Vagina (tissue), 2 donors: ENCODE measurements at regions not wholly inside any gene's neighbourhood (a gene's known extent, or its start where the extent isn't known, plus 50 kb on each side); places are given as distances from the start of the nearest gene placed in this dataset.

Experiments used
- DNase-seq, 2 donors: peaks; one replicate each; pipeline ENCODE4 v3.0.0-alpha.2; 2017; ENCODE audit errors: extremely low spot score in 2 of 2
- H3K27ac ChIP-seq: fragments of 200-600 bp; sonication (generic); one replicate; pipeline ENCODE4 v1.5.1; 2019
- H3K27me3 ChIP-seq: fragments of 200-600 bp; sonication (generic); one replicate; pipeline ENCODE4 v1.5.1; 2019
- H3K36me3 ChIP-seq, 2 donors: fragments of 200-600 bp; sonication (generic); one replicate each; pipeline ENCODE4 v1.5.1; 2017 to 2019
- H3K4me1 ChIP-seq: fragments of 200-600 bp; sonication (generic); one replicate; pipeline ENCODE4 v1.5.1; 2019
- H3K4me3 ChIP-seq, 2 donors: fragments of 200-600 bp; sonication (generic); 1 replicate in 1 of 2; 2 replicates in 1 of 2; pipeline ENCODE4 v1.5.1; 2016 to 2019
- H3K9me3 ChIP-seq: fragments of 200-600 bp; sonication (generic); one replicate; pipeline ENCODE4 v1.5.1; 2019
- CTCF ChIP-seq, 3 experiments: fragments of 450-650 bp in 2 of 3; fragments of 200-600 bp in 1 of 3; sonication (generic) in 1 of 3; IDR thresholded peaks; one replicate each; pipeline ENCODE4 v1.5.1; 2017 to 2019; ENCODE audit warnings: antibody characterized with exemption in 3 of 3, mild to moderate bottlenecking in 2 of 3, moderate library complexity in 2 of 3
- POLR2A ChIP-seq, 2 donors: fragments of 450-650 bp; IDR thresholded peaks; one replicate each; pipeline ENCODE4 v1.6.1; 2017; ENCODE audit warnings: antibody characterized with exemption in 2 of 2, mild to moderate bottlenecking in 2 of 2, moderate library complexity in 2 of 2
- POLR2AphosphoS5 ChIP-seq, 2 donors: sonication (generic); formaldehyde crosslinking; IDR thresholded peaks; one replicate each; pipeline ENCODE4 v1.9.0; 2017; ENCODE audit warnings: antibody characterized with exemption in 2 of 2, mild to moderate bottlenecking in 2 of 2, low read depth in 1 of 2; ENCODE audit not compliant: insufficient read depth in 1 of 2
- intact Hi-C: fragments of 100-400 bp; cut with DNase I; formaldehyde crosslinking; loops from one replicate; pipeline ENCODE4 v1.15.1; 2023

DNA sequence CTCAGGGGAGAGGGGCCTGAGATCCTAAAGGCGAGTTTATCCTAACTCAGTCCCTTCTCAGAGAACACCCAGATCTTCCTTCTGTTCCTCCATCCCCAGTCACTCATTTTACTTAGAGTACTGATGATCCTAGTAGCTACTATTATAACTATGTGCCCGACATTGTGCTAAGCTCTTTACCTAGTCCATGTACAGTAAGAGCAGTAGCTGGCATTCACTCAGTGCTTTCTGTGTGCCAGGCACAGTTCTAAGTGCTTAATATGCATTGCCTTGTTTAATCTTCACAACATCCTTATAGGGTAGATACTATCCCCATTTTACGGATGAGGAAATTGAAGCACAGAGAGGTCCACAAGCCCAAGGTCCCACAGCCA, 58.3 kb downstream of the FRMPD3 start:
- no peak overlapping the region for H3K27ac ChIP-seq
- H3K36me3 ChIP-seq = no peaks in the 10 kb centered on the region
- H3K4me3 ChIP-seq = no peak overlapping the region
- no peaks in the 10 kb centered on the region for H3K9me3 ChIP-seq
- no peaks in the 10 kb centered on the region for H3K27me3 ChIP-seq
- DNase-seq = no peak
- no peaks in the 10 kb centered on the region for H3K4me1 ChIP-seq
- TF ChIP-seq CTCF (IDR thresholded peaks at IDR 0.05) = no peak
- no peak for TF ChIP-seq POLR2A (IDR thresholded peaks at IDR 0.05)
- no peak for TF ChIP-seq POLR2AphosphoS5 (IDR thresholded peaks at IDR 0.05; ENCODE audit: insufficient read depth in 1 of 2, low read depth in 1 of 2)
- intact Hi-C loops = no loop called here

GRCh38 chrX:107508925-107509324, 59.5 kb downstream of the FRMPD3 start:
- intact Hi-C loops = no loop called here
- no peak for DNase-seq
- Histone ChIP-seq H3K27me3 (no peaks in the 10 kb centered on the region), H3K4me1 (no peaks in the 10 kb centered on the region), H3K27ac (no peak overlapping the region), H3K36me3 (no peaks in the 10 kb centered on the region), H3K9me3 (no peaks in the 10 kb centered on the region), H3K4me3 (no peak overlapping the region)
- TF ChIP-seq POLR2AphosphoS5 (IDR thresholded peaks at IDR 0.05; ENCODE audit: insufficient read depth in 1 of 2, low read depth in 1 of 2) (no peak), POLR2A (IDR thresholded peaks at IDR 0.05) (no peak), CTCF (IDR thresholded peaks at IDR 0.05) (no peak)

DNA sequence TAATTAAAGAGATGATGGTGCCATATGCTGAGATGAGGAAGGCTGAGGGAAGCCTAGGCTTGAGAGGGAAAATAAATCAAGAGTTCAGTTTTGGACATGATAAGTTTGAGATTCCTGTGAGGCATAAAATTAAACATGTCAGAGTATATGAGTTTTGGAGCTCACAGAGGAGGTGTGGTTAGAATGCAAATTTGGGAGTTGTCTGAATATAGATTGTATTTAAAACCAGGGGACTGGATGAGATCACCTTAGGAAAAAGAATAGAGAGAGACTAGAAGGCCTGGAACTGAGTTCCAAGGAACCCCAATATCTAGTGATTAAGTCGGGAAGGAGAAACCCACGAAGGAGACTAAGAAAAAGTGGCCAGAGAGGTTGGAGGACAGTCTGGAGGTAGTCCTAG, 65.5 kb downstream of the FRMPD3 start:
- TF ChIP-seq POLR2A (IDR thresholded peaks at IDR 0.05) (no peak), CTCF (IDR thresholded peaks at IDR 0.05) (no peak), POLR2AphosphoS5 (IDR thresholded peaks at IDR 0.05; ENCODE audit: insufficient read depth in 1 of 2, low read depth in 1 of 2) (no peak)
- no peaks in the 10 kb centered on the region for H3K36me3 ChIP-seq
- no peaks in the 10 kb centered on the region for H3K4me1 ChIP-seq
- no peak for DNase-seq
- no peaks in the 10 kb centered on the region for H3K27me3 ChIP-seq
- H3K27ac ChIP-seq = no peak overlapping the region
- no peak overlapping the region for H3K4me3 ChIP-seq
- intact Hi-C loops = no loop called here
- no peaks in the 10 kb centered on the region for H3K9me3 ChIP-seq

DNA sequence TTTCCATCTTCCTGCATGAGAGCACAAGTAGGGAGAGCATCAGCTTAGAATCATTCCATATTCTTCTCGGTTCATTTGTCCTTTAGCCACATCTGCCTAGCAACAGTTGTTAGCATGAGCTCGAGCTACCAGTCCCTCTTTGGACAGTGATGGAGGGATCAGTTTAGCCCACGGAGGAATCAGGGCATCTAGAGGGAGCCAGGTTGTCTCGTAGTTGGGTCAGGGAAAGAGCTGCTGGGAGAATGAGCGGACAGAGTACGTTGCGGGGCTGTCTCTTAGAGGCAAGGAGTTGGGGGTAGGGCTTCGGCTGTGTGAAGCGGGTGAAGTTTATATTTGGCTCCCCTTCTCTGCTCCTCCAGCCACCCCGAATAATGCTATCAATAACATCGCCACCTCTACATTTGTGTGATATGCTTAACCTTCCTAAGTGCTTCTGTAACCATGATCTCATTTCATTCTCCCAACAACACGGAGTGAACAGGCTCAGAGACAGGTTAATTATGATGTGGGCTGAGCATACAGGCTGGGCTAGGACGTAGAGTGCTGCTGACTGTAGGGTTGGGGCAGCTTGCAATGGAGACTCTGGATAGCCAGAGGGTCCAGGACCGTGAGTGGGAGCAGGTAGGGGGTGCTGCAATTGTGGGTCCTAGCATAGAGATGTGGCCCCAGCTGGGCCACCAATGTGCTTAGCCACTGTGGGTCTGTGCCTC, 72.6 kb downstream of the FRMPD3 start:
- no peaks in the 10 kb centered on the region for H3K4me1 ChIP-seq
- H3K27ac ChIP-seq = no peak overlapping the region
- H3K27me3 ChIP-seq = no peaks in the 10 kb centered on the region
- no peak for TF ChIP-seq POLR2A (IDR thresholded peaks at IDR 0.05)
- TF ChIP-seq POLR2AphosphoS5 (IDR thresholded peaks at IDR 0.05; ENCODE audit: insufficient read depth in 1 of 2, low read depth in 1 of 2) = no peak
- TF ChIP-seq CTCF (IDR thresholded peaks at IDR 0.05) = no peak
- H3K9me3 ChIP-seq = no peaks in the 10 kb centered on the region
- no peaks in the 10 kb centered on the region for H3K36me3 ChIP-seq
- DNase-seq = no peak
- H3K4me3 ChIP-seq = no peak overlapping the region
- intact Hi-C loops = no loop called here

DNA sequence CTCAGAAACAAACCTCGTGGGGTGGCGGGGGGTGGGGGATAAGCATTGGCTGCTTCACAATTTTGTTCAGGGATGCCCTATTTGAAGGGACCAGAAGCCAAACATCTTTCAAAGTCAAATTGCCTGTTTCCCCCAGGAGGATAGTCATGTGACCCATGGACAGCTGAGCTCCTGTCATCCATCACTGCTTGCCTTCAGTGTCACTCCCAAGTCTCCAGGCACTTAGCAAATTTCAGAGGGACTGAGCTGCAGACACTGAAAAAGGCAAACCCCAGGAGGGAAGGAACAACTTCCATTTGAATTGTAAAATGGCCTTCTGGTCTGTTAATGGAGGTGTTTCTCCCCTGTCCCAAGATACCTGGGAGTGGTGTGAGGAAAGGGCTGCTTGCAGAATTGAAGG, 73.4 kb downstream of the FRMPD3 start:
- intact Hi-C loops = no loop called here
- no peaks in the 10 kb centered on the region for H3K27me3 ChIP-seq
- no peak for TF ChIP-seq CTCF (IDR thresholded peaks at IDR 0.05)
- TF ChIP-seq POLR2A (IDR thresholded peaks at IDR 0.05) = no peak
- TF ChIP-seq POLR2AphosphoS5 (IDR thresholded peaks at IDR 0.05; ENCODE audit: insufficient read depth in 1 of 2, low read depth in 1 of 2) = no peak

More for the DNA sequence above, 73.4 kb downstream of the FRMPD3 start:
- Histone ChIP-seq H3K4me3 (no peak overlapping the region), H3K36me3 (no peaks in the 10 kb centered on the region), H3K27ac (no peak overlapping the region), H3K4me1 (no peaks in the 10 kb centered on the region), H3K9me3 (no peaks in the 10 kb centered on the region)
- no peak for DNase-seq
